NCI-H748 treated with DMSO at 0.1 percent for 48 hours (cell line): ENCODE measurements at regions not wholly inside any gene's neighbourhood (a gene's known extent, or its start where the extent isn't known, plus 50 kb on each side); places are given as distances from the start of the nearest gene placed in this dataset.

Source experiments
- DNase-seq: peaks from one replicate; lab custom pipeline; 2025; lab: John Stamatoyannopoulos, UW

DNA sequence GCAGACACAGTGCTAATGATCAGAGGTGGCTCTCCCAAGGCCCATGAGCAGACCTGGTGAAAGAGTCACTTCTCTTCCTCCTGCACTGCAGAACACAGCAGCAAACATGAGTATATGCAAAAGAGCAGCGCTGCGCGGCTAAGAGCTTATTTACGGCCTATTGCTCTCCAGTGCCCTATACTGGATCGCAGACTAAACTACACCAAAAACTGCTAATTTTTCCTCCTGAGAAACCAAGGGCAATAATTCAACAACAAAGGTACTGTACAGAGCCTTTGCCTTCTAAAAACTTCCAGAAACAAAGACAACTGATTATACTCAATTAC lies 702.5 kb downstream of the ARAP2 start:
- DNase-seq = no peak

DNA sequence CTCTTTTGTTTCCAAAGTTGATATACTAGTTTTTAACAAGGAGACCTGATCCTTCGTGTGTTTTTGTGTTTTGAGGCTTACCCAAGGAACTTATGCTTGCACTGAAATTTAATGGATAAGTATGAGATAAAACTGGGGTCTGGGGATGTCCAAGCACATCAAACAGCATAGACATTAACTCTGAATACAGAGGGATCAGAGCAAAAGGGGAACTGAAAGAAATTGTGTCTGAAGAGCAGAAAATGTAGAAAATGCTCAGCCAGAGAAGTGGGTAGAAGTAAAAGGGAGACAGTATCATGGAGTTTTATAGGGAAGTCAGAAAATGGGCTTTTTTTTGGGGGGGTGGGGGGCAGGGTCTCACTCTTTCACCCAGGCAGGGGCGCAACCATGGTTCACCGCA lies 695.4 kb downstream of the ARAP2 start:
- no peak for DNase-seq

DNA sequence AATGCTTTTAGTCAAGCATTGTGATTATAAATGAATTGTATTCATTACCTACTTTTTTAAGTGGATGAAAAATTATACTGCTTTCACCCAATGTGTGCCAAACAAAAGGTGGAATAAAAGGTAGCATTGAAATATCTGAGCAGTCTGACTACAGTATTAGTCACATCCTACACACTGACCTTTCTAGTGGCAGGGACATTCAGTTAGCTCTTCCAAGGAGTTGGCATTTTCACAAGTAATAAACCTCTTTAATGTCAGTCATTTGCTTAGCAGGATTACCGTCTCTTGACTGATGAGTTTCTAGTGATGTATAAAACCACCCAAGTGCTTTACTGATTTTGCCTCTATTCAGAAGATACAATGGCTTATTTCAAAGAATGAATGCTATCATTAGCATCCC lies 687.9 kb downstream of the ARAP2 start:
- no peak for DNase-seq

DNA sequence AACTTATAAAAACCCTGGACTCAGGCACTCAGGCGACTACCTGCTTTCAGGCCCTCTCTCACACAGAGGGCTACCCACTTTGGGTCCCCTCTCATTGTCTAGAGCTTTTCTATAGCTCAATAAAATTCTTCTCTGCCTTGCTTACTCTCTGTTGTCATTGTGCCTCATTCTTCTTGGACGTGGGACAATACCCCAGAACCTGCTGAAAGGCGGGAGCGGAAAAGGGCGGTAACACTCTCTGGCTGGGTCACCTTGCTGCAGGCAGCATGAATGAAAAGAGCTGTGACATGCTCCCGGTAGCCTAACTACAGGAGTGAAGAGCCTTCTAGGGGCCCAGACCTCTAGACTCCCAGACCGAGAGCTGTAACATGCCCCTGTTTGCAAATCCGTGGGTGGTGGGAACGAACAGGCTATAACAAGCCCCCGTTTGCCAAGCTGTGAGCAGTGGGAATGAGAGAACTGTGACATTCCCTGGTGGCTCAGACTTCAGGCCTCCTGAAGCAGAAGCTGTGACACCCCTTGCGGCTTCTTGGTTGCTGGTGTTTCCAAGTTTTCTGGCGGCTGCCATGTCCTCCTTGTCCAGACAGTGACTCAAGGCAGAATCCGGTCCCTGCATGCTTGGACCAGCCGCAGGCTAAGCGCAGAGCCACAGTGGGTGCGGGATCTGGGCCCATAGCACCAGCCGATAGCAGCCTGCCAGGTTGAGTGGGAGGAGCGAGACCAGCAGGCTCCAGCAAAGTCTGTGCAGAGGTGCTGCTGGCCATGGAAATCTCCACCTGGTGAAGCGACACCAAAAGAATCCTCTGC lies 684.6 kb downstream of the ARAP2 start:
- DNase-seq = no peak

DNA sequence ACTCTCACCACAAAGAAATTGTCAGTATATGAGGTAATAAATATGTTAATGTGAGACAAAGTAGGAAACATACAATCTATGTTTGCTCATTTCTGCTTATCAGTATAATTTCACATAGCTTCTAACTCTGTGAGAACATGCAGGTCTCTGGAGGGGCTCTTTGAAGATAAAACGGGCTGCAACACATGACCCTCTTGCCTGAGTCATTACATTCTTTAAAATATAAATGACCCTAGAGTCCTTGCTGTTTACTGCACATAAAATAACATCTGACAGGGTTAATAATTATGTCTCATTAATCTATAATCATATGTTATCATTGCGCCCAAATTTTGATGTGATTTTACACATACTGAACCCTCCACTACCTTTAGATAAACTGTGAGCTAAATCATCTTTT lies 681.5 kb downstream of the ARAP2 start:
- DNase-seq = no peak

DNA sequence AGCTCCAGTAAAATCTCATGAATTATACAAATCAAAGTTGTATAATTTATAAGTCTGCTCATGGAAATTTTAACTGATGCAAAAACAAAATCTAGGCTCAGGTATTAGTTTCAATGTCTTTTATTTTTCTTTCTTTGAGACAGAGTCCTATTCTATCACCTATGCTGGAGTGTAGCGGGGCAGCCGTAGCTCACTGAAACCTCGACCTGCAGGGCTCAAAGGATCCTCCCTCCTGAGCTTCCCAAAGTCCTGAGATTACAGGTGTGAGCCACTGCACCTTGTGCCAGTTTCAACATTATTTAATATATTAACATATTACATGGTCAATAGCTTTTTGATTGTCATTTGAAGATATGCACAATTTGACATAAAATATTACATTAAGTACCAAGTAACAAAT lies 678.7 kb downstream of the ARAP2 start:
- no peak for DNase-seq

DNA sequence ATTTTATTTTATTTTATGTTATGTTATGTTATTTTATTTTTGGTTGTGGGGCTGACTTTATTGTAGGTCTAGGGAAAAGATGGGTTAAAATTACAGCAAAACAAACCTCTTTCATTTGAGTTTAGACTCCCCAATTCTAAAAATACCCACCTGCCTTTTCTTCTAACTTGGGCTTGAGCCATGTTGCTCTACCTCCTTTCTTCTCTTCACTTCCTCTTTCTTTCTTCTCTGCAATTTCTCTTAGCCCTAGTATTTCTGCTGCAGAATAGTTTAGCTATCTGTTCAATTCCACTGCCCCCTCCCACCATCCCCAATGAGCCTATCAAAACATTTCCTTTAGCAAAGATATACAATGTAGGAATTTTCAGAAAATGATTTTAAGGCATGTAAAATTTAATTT lies 653.3 kb downstream of the ARAP2 start:
- no peak for DNase-seq

DNA sequence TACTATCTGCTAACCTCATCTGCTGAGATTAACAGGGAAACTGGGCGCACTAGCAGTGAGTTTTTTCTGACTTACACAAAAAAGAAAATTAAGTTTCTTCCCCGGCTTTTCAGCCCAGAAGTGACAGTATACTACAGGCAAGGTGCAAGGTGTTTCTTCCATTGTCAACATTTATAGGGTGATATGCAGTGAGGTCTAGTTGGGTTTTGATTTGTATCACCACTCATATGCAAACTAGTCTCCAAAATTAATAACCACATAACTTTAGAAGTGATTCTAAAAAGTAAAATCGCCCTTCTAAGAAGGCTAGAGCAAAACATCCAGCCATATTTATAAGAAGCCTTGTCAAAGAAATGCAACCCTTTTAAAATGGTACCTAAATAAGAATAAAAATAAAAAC lies 640.1 kb downstream of the ARAP2 start:
- DNase-seq = no peak

DNA sequence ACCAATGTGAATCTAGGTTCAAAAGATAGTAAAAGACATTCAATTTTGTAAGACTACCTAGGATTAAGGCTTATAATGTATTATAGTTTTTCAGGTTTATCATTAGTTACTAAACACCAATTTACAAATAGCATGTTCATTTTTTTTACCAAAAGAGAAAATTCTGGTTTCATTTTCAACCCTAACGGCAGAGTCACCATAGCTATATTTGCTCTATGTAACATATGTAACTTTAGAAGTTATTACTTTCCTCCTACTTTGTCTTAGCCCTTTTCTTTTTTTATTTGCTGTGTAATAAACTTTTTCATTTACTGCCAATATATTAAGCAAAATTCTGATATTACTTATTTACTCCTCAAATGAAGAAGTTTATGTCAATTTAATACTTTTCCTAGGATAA lies 639.6 kb downstream of the ARAP2 start:
- DNase-seq = no peak

DNA sequence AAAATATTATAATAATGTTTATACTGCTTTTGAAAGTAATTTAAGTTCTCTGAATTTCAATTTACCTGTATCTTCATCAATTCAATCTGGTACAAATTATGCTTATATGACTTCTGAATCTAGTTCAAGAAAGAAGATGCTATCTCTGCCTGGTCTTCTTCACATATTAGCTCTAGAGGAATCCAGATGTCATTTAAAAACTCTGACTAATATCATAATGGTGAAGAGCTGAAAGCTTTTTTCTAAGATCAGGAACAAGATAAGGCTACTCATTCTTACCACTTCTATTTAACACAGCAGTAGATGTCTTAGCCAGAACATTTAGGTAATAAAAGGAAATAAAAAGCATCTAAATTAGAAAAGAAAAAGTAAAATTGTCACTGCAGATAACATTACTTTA lies 636.1 kb downstream of the ARAP2 start:
- DNase-seq = no peak

DNA sequence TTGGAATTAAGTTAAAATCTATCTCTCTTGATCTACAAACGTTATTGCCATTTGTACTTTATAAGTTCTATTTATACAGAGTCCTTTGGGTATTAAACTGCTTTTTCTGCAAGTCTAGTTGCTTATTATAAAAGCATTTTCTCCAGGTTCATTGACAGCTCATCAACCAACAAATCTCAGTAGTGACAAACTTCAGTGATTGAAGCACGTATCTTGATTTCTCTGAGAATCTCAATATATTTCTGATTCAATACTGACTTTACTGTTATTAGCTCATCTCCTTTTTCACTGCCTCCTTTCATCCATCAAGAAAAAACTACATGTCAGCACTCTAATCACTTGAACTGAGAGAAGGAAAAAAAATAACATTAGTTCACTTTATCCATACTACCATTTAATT lies 630.2 kb downstream of the ARAP2 start:
- no peak for DNase-seq

DNA sequence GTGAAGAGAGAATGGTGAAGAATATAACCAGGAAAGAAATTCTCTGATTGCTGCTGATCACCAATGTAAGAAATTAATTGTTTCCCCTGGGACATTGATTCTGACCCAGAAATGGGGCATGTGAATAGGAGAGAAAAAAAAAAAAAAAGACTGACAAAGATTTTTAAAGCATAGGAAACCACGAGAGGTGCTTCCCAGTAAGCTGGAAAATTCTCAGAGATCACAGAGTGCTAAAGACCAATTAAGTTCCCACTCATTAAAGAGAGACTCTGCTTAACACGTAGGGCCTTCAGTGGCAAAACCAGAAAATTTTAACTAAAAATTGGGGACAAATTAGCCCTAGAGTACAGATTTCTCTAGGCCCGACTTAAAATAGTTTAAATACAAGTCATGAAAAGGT lies 604.4 kb downstream of the ARAP2 start:
- no peak for DNase-seq

DNA sequence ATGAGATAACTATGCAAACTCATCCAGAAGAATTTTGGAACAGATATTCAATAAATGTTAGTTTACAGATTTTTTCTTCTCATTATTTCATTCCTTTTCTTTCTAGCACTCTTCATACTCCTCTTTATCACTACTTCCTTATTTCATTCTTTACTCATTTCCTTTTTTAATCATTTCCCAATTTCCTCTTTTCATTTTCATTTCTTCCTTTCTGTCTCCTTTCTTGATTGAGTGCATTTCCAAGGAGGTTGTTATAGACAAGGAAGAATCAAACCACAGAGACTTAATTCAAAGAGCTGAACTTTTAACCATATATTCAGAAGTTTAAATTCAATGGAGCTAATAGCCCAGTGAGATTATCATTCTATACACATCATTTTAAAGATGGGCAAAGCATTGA lies 600.7 kb downstream of the ARAP2 start:
- no peak for DNase-seq

DNA sequence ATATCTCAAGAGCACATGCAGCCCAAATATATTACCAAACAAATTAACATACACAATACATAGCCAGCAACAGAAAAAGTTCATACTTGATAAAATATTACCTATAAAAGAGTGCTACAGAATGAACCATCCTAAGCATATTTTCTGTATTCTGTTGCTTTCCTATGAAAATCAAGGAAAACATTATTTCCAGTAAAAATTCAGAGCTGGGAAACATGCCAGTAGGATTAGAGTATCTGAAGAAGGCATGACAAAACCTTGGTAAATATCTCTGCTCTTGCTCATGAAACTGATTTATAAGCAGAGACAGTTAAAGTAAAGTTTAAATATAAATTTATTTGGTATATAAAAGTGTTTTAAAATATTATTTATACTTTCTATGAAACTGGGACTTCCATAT lies 599.7 kb downstream of the ARAP2 start:
- no peak for DNase-seq

DNA sequence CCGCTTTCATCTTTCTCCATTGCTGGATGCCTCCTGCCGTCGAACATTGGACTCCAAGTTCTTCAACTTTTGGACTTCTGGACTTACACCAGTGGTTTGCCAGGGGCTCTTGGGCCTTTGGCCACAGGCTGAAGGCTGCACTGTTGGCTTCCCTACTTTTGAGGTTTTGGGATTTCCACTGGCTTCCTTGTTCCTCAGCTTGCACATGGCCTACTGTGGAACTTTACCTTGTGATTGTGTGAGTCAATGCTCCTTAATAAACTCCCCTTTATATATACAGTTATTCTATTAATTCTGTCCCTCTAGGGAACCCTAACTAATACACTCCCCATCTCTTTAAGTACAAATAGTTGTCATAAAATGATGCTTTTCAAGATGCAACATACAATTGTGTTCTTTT lies 595.3 kb downstream of the ARAP2 start:
- DNase-seq = no peak

DNA sequence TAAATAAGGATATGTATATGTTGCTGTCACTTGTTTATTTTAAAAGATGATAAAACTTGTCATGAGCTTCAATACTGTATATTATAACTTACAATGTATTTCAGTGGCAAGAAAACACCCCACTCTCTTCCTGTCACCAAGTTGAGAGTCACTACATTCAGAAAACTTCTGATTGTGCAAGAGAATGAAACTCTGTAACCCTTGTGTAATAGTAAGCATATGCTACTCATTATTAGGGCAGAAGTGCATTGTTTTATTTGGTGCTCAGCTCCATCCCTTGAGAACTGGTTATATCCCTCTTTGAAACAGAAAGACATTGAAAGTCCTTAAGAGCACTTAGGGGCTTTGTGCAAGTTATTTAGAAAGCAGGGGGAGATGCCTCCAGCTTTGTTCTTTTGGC lies 594.5 kb downstream of the ARAP2 start:
- DNase-seq = no peak

DNA sequence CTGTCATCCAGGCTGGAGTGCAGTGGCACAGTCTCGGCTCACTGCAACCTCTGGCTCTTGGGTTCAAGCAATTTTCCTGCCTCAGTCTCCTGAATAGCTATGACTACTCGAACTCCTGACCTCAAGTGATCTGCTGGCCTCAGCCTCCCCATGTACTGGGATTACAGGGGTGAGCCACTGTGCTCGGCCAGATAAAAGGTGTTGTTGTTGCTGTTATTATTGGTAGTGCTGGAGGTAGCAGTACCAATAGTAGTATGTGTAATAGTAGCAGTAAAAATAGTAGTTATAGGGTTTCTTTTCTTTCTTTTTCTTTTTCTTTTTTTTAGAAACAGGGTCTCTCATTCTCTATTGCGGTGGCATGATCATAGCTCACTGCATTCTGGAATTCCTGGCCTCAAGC lies 592.1 kb downstream of the ARAP2 start:
- no peak for DNase-seq

DNA sequence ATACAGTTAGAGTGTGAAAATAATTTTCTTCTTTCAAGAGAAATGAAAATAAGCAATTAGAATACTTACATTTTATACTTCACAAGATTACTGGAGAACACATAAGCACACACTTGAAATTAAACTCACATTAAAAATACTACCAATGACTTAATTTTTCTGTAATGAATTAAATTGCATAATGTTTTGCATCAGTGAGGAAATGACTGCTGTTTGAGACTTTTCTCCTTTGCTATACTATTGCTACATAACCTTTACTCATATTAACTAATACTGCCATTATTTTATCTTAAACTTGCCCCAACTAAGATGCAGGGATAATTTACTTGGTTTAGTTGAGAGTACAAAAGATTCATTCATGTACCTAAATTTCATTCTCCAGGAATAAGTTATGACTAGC lies 590.9 kb downstream of the ARAP2 start:
- no peak for DNase-seq

DNA sequence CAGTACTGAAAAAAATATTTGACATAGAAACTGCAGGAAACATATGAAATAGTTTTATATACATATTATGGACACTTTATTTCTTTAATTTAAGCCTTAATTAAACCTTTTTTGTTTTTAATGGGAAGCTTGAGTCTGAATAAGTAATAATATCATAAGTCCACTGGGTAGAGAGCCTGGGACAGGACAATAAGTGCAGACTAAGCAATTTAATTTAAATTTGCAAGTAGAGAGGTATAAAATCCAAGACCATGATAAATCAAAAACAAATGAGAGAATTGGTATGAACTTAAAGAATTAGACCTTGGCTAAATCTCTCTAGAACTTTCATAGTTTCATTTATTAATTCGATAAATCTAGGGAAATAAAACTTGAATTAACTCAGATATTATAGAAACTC lies 571.2 kb downstream of the ARAP2 start:
- no peak for DNase-seq

DNA sequence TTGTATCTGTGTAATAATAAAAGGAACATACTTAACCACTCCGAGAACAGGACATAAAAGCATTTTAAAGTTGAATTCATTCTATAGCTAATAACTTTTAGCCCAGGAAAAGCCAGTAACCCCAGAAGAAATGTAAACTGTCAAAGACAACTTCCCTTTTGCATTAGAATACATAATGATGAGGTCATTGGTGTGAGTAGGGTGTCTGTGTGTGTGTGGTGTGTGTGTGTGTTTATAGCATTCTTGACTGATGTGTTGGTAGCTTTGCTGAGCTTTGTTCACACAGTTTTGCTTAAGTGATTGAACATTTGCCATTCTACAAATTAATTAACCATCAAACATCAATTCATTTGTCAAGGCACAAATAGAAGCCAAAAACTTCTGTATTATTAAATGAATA lies 559.6 kb downstream of the ARAP2 start:
- DNase-seq = no peak

DNA sequence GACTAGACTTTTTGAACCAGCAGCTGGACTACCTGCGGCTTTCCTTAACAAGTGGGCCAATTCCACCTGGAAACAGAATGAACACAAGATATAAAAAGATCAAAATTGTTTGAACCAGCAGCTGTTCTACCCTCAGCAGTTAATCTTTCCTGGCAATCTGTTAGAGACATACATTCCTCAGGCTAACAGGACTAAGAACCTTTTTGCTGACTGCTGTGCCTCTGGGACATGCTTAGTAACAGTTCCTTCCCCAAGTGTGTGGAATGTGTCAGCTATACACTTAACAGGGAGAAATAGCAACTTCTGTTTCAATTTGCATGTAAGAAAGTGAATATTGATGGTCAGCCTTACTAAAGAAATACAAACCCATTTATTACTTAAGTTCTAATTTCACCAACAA lies 554.4 kb downstream of the ARAP2 start:
- no peak for DNase-seq

DNA sequence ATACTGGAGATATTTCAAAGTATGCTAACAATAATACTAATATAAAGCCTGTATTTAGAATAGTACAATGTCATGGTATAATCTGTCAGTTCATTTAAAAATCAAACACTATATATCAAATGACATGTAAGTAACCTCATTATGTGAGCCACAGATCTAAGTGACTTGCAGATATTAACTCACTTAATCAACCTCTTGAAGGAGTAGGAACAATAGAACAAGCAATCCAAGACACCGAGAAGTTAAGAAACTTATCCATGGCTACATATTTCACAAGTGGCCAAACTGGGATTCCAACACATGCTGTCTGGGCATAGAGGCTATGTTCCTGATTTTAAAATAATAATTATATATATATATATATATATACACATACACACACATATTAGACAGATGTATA lies 554.0 kb downstream of the ARAP2 start:
- no peak for DNase-seq

DNA sequence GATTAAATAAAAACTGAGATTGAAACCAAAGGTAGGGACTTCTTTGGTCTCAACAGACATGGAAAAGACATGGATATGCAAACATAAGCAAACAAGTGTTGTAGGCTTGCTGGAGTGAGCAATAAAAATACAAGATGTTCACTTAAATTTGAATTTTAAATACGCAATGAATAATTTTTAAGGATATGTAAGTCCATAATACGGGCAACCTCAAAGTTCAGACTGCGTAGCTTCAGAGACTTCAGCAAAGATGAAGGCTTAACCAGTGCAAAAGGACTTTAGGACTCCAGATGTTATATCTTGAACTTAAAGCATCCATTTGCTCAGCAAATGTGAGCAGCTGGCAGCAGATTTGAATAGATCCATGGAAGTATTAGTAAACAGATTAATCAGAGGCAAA lies 549.3 kb downstream of the ARAP2 start:
- DNase-seq = no peak

DNA sequence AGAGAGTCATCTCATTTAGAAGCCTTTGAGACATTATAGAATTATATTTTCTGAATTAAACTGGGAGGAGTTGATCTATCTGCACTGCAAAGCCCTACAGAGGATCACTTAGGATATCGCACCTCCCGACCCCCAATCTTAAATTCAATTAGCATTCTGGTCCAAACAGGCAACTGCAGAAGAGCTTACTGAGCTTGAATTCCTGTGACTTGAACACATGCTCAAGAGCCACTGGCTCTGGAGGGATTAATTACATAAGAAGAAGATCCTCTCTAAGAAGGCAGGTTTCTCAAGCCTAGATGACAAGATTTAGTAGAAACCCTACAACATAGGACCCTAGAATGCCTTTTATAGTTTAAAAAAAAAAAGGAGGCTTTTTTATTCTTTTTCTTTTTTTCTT lies 548.9 kb downstream of the ARAP2 start:
- no peak for DNase-seq

DNA sequence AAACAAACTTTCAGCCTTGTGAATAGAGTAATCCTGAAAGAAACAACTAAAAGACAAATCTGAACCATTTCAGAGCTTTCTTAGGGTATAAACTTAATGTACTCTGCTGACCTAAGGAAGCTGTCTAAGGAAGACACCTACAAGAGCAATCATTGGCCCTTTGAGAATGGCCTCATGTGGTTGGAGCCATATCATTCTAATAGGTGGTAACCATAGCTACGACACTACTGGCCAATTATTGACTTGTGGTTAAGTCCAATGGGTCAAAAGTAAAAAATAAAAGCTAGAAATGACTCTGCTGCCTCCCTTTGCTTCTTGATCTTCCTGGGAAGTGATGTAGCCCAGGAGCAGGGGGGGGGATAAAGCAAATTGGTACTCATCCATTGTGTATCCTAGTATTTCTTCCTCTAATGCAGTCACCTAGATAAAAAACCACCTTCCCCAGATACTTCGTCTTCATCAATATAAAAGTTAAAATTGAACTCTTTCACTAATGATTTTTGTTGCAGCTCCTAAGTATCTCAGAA lies 547.0 kb downstream of the ARAP2 start:
- DNase-seq = no peak
